SJSA1 (cell line): ENCODE measurements at regions not wholly inside any gene's neighbourhood (a gene's known extent, or its start where the extent isn't known, plus 50 kb on each side); places are given as distances from the start of the nearest gene placed in this dataset.
"Not testable (repeated sequence)": the region's sequence is repeated elsewhere in the genome, so short reads cannot be mapped to it uniquely, and the experiment has no call there.

Source experiments
- DNase-seq, 2 experiments: peaks; one replicate each; pipeline ENCODE4 v3.0.0-alpha.2; 2015 to 2020; ENCODE audit warnings: low spot score in 2 of 2, low read depth in 1 of 2
- H3K27ac ChIP-seq: fragments of 250-450 bp; sonication (Bioruptor Pico); 2 replicates; pipeline ENCODE4 v1.5.1; 2020; ENCODE audit warnings: mild to moderate bottlenecking, moderate library complexity
- H3K27me3 ChIP-seq: fragments of 250-450 bp; sonication (Bioruptor Pico); replicated peaks from 2 replicates; pipeline ENCODE4 v1.5.1; 2020; ENCODE audit warnings: mild to moderate bottlenecking, moderate library complexity
- H3K36me3 ChIP-seq: fragments of 250-450 bp; sonication (Bioruptor Pico); 2 replicates; pipeline ENCODE4 v1.5.1; 2020; ENCODE audit warnings: mild to moderate bottlenecking
- H3K4me1 ChIP-seq: fragments of 250-450 bp; sonication (Bioruptor Pico); replicated peaks from 2 replicates; pipeline ENCODE4 v1.6.1; 2021; ENCODE audit warnings: mild to moderate bottlenecking
- H3K4me3 ChIP-seq: fragments of 250-450 bp; sonication (Bioruptor Pico); 2 replicates; pipeline ENCODE4 v1.5.1; 2020; ENCODE audit warnings: mild to moderate bottlenecking
- H3K9me3 ChIP-seq: fragments of 250-450 bp; sonication (Bioruptor Pico); replicated peaks from 2 replicates; pipeline ENCODE4 v1.5.1; 2020; ENCODE audit warnings: mild to moderate bottlenecking

- DNase-seq, result no peak
- no peak overlapping the region for H3K27ac ChIP-seq
- no peaks in the 10 kb centered on the region for H3K27me3 ChIP-seq
- no peaks in the 10 kb centered on the region for H3K4me1 ChIP-seq
- no peaks in the 10 kb centered on the region for H3K36me3 ChIP-seq
- H3K4me3 ChIP-seq, result no peak overlapping the region
- no peaks in the 10 kb centered on the region for H3K9me3 ChIP-seq
Observed at GRCh38 chr14:101294136-101294535, 267.2 kb upstream of the DIO3 start.

DNA sequence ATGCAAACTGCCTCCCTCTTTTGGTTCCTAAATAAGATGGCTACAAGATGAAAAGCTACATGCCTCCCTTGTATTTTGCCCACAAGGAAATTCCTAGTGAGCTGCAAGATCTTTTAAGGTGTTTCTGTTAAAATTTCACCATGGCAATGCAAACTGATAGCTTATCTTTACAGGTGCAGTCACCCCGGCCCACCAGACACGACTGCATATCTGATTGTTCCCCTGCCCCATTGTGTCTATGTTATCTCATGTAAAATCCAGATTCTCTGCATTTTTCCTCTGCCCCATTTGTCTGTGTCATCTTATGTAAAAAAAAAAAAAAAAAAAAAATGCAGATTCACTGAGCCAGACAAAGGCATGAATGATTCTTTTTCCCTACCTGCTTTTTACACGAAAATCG lies 261.5 kb upstream of the DIO3 start:
- H3K4me1 ChIP-seq, H3K9me3 ChIP-seq, DNase-seq, H3K27ac ChIP-seq, H3K27me3 ChIP-seq, H3K36me3 ChIP-seq, H3K4me3 ChIP-seq: not testable (repeated sequence)

DNA sequence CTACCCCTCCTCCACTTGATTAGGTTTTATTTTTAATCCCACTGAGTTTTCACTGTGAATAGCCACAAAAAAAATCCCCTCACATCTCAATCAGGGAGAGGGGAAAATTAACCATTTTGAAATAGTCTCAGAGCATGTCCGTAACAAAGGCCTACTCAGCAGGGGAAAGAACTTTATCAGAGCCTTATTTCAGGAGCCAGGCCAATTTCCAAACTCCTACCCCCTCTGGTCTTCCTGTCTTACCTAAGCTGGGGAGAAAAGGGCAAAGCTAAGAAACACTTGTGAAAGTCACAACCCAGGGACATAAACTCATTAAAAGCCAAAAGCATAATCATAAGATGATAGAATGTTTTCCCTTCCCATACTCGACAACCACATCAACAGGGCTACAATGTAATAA lies 260.3 kb upstream of the DIO3 start:
- no peak for DNase-seq
- H3K9me3 ChIP-seq, result no peaks in the 10 kb centered on the region
- H3K4me3 ChIP-seq, result no peak overlapping the region
- H3K36me3 ChIP-seq, result no peaks in the 10 kb centered on the region
- H3K27ac ChIP-seq, result no peak overlapping the region
- H3K4me1 ChIP-seq, result no peaks in the 10 kb centered on the region
- H3K27me3 ChIP-seq, result no peaks in the 10 kb centered on the region

DNA sequence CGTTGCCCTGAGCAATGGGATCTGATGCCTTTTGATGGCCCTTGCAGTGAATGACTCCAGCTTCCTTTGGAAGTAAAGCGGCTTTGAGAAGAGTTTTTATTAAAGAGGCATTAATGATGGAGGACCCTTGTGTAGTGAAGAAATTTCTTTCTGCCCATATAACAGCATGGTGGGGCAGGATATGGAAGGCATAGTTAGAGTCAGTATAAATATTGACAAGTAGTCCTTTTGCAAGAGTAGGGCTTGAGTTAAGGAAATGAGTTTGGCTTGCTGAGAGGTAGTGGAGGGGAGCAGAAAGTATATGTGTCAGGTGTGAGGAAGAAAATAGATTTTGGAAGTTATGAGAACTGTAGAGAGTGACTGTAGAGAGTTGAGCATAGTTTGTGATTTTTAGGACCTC lies 254.1 kb upstream of the DIO3 start:
- not testable (repeated sequence) for H3K4me3 ChIP-seq, H3K27ac ChIP-seq, DNase-seq, H3K9me3 ChIP-seq, H3K36me3 ChIP-seq, H3K27me3 ChIP-seq, H3K4me1 ChIP-seq

DNA sequence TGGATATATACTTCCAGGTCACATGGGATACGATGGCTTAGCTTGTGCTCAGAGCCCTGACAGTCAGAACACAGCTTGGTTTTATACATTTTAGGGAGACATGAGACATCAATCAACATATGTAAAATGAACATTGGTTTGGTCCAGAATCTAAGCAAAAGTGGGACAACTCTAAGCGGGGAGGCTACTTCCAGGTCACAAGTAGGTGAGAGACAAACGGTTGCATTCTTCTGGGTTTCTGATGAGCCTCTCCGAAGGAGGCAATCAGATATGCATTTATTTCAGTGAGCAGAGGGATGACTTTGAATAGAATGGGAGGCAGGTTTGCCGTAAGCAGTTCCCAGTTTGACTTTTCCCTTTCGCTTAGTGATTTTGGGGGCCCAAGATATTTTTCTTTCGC lies 250.1 kb upstream of the DIO3 start:
- H3K27ac ChIP-seq, H3K4me3 ChIP-seq, H3K36me3 ChIP-seq, DNase-seq, H3K9me3 ChIP-seq, H3K4me1 ChIP-seq, H3K27me3 ChIP-seq: not testable (repeated sequence)

DNA sequence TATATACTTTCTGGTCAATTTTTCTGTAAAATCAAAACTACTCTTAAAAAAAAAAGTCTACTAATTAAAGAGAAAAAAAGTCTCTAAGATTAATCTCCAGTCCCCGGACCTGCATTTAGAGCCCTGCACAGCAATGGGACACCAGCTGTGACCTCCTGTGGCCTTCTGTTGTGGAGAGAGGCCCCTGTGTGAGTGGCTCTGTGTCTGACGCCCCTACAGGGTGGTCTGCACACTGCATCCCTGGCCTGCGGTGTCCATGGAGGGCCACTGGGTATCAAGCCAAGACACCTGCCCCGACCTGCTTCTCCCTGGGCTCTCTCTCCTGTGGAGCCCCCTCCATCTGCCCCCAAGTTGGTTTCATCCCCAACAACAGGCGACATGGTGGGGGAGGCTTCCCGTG lies 248.0 kb upstream of the DIO3 start:
- H3K4me1 ChIP-seq, result no peaks in the 10 kb centered on the region
- H3K27me3 ChIP-seq, result no peaks in the 10 kb centered on the region
- no peaks in the 10 kb centered on the region for H3K9me3 ChIP-seq
- no peak overlapping the region for H3K4me3 ChIP-seq
- H3K36me3 ChIP-seq, result no peaks in the 10 kb centered on the region
- DNase-seq, result no peak
- H3K27ac ChIP-seq, result no peak overlapping the region

DNA sequence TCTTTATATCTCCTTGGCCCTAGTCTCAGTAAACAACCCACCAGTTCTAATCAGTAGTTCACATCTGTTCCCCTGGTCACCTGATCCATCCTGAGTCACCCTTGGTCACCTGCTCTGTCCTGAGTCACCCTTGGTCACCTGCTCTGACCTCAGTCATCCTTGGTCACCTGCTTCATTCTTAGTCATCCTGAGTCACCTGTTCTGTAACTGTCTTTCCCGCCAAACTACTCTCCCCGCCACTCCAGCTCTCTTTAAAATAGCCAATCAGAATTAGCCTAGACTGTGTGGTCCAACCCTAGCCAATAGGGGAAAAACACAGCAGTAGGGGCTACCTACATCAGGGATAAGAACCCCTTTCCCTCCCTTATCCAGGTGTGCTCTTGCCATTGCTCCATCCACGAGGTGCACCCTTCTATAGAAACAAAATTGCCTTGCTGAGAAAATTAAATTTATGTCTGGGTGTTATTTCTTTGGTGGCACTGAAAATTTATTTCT lies 245.4 kb upstream of the DIO3 start:
- H3K27me3 ChIP-seq, result no peaks in the 10 kb centered on the region
- no peaks in the 10 kb centered on the region for H3K9me3 ChIP-seq
- DNase-seq, result no peak
- no peak overlapping the region for H3K27ac ChIP-seq
- H3K4me3 ChIP-seq, result no peak overlapping the region
- no peaks in the 10 kb centered on the region for H3K36me3 ChIP-seq
- no peaks in the 10 kb centered on the region for H3K4me1 ChIP-seq

GRCh38 chr14:101318271-101318670 lies 243.0 kb upstream of the DIO3 start:
- Histone ChIP-seq H3K4me1 (no peaks in the 10 kb centered on the region), H3K27ac (no peak overlapping the region), H3K9me3 (no peaks in the 10 kb centered on the region), H3K27me3 (no peaks in the 10 kb centered on the region), H3K4me3 (no peak overlapping the region), H3K36me3 (no peaks in the 10 kb centered on the region)
- DNase-seq, result no peak

DNA sequence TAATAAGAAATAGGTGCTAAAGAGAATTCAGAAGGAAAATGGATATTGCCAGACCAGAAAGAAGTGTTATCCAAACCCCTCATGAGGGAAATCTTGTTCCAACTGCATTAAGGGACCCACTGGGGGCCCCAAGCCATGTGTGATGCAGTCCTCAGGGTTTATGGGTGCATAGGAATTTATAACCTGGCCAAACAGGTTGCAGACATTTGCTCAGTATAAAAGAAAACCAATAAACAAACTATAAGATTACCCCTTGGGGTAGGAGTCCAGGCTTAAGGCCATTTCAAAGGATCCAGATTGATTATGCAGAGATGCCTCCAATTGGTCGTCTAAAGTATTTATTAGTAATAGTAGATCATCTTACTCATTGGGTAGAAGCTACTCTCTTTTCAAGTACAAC lies 240.9 kb upstream of the DIO3 start:
- DNase-seq, result no peak
- H3K27me3 ChIP-seq, result no peaks in the 10 kb centered on the region
- no peak overlapping the region for H3K27ac ChIP-seq
- H3K4me3 ChIP-seq, result no peak overlapping the region
- H3K36me3 ChIP-seq, result no peaks in the 10 kb centered on the region
- no peaks in the 10 kb centered on the region for H3K9me3 ChIP-seq
- no peaks in the 10 kb centered on the region for H3K4me1 ChIP-seq

DNA sequence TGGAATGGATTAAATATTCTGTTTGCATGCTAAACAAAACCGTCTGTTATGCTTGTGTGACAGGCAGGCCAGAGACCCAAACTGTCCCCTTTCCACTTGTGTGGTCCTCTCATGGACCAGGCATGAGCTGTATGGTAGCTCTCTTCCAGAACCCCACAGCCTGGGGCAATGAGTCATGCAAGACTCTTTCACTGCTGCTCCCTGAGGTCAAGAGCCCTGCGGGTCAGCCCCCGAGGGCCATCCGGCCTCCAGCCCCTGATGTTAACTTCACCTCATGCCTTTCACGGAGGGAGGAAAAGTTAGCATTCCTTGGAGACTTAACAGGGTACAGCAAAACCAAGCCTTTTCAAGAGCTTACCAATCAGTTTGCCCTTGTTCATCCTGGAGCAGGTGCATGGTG lies 239.1 kb upstream of the DIO3 start:
- DNase-seq, result peak in 1 of 2 experiments; percentile 2
- no peak overlapping the region for H3K27ac ChIP-seq
- no peak overlapping the region for H3K4me3 ChIP-seq
- no peaks in the 10 kb centered on the region for H3K9me3 ChIP-seq
- no peaks in the 10 kb centered on the region for H3K27me3 ChIP-seq
- H3K36me3 ChIP-seq, result no peaks in the 10 kb centered on the region
- no peaks in the 10 kb centered on the region for H3K4me1 ChIP-seq

DNA sequence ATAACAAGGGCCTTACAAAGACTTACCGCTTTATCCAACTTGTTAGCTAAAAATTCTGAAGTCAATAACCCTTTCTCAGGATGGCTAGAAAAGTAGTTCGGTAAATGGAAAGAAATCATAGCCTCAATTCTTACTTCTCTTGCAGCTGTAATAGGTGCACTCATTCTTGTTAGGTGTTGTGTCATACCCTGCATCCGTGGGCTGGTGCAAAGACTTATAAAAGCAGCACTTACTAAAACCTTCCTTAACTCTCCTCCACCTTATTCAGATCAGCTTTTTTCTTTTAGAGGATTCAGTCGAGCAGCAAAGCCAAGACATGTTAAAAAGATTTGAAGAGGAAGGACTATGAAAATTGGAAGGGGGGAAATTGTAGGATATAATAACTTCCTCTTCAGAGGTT lies 238.2 kb upstream of the DIO3 start:
- Histone ChIP-seq H3K4me3 (no peak overlapping the region), H3K27me3 (no peaks in the 10 kb centered on the region), H3K9me3 (no peaks in the 10 kb centered on the region), H3K4me1 (no peaks in the 10 kb centered on the region), H3K27ac (no peak overlapping the region), H3K36me3 (no peaks in the 10 kb centered on the region)
- DNase-seq, result no peak

- H3K36me3 ChIP-seq, H3K27me3 ChIP-seq, DNase-seq, H3K9me3 ChIP-seq, H3K4me1 ChIP-seq, H3K4me3 ChIP-seq, H3K27ac ChIP-seq: not testable (repeated sequence)
Observed at GRCh38 chr14:101323614-101324235, 237.6 kb upstream of the DIO3 start.

- H3K4me3 ChIP-seq, result no peak overlapping the region
- no peaks in the 10 kb centered on the region for H3K36me3 ChIP-seq
- no peak for DNase-seq
- no peaks in the 10 kb centered on the region for H3K9me3 ChIP-seq
- H3K27me3 ChIP-seq, result no peaks in the 10 kb centered on the region
- no peaks in the 10 kb centered on the region for H3K4me1 ChIP-seq
- H3K27ac ChIP-seq, result no peak overlapping the region
Observed at GRCh38 chr14:101325319-101325718, 236.0 kb upstream of the DIO3 start.

- H3K4me1 ChIP-seq, result no peaks in the 10 kb centered on the region
- no peaks in the 10 kb centered on the region for H3K36me3 ChIP-seq
- no peak overlapping the region for H3K4me3 ChIP-seq
- no peak for DNase-seq
- no peaks in the 10 kb centered on the region for H3K27me3 ChIP-seq
- no peak overlapping the region for H3K27ac ChIP-seq
- H3K9me3 ChIP-seq, result no peaks in the 10 kb centered on the region
Observed at GRCh38 chr14:101328412-101329028, 232.8 kb upstream of the DIO3 start.
